GM19438 (cell line): ENCODE measurements at regions not wholly inside any gene's neighbourhood (a gene's known extent, or its start where the extent isn't known, plus 50 kb on each side); places are given as distances from the start of the nearest gene placed in this dataset.
"Not testable (repeated sequence)": the region's sequence is repeated elsewhere in the genome, so short reads cannot be mapped to it uniquely, and the experiment has no call there.

ENCODE experiments used
- ATAC-seq: cut with Tn5 transposase; IDR thresholded peaks from one replicate; pipeline ENCODE4 v1.9.1; 2021; ENCODE audit warnings: low read depth; ENCODE audit not compliant: unreplicated experiment

GRCh38 chr2:175436076-175436475, 254.6 kb upstream of the ATP5MC3 start:
- no peak for ATAC-seq

DNA sequence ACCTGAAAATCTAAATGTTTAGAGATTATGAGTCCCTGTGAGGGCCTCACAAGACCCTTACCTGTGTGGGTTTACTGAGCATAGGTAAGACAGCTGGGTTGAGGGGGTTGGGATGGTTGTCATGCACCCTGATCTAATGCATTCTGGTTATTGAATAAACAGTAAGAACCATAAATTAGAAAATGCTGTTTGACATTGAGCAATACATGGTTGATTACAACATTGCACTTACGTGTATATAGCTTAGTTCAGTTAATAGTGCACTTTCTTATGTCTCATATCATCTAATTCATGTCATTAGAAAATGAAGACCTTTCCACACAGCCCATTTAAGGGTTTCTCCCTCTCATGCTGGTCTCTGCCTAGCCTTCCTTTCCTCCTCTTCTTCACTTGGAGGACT, 253.5 kb upstream of the ATP5MC3 start:
- ATAC-seq = no peak

GRCh38 chr2:175432793-175433192, 251.3 kb upstream of the ATP5MC3 start:
- ATAC-seq = no peak

DNA sequence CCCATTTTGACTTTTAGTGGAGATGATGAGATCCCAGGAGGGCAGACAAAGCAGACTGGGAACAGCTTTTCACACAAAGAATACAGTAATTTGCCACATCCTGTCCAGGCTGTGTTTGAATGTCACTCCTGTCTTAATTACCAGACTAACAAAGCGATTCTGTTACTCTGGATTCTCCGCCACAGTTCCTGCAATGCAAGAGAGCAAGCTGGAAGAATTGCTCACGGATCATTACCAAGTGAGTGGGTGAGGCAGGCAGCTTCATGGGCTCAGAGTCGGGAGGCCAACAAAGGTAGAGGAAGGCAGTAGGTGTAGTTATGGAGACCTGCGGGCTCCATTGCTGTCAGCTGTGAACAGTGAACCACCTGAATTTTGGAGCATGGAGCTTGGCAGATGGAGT, 250.5 kb upstream of the ATP5MC3 start:
- no peak for ATAC-seq

DNA sequence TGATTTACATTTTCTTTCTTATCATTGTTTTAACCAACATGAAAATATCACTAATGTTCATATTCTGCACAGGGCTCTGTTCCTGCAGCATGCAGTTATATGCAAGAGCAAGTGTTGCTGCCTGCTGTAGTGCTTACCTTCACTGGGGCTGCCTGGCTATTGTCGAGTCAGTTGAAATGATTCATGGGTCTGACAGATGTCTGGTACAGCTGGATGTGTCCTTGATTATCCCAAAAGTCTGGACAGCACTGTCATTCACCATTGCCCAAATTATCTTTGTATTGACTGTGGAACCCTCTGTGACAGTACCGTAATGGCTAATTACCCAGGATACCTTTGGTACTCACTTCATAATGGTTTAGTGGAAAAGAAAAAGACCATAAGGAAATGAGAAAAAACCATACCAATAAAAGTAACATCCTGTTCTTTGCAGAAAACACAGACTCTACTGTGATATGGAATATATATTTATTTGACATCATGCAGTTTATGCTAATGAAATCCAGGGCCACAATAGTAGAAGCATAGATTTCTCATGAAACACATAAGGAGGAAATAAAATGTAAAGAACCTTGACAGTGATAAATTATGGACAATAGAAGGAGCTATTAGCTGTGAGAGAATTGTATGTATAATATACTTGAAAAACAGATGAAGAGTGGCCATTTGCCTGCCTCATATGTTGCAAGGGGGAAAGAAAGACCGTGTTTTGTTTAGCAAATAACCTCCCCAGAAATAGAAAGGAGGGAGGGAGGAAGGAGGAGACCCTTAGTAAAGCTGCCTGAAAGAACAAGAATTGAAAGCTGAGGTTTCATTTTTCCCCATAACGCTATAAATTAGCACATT, 249.8 kb upstream of the ATP5MC3 start:
- ATAC-seq = no peak

- ATAC-seq = no peak
These were observed 248.7 kb upstream of the ATP5MC3 start for GRCh38 chr2:175430236-175430635.

DNA sequence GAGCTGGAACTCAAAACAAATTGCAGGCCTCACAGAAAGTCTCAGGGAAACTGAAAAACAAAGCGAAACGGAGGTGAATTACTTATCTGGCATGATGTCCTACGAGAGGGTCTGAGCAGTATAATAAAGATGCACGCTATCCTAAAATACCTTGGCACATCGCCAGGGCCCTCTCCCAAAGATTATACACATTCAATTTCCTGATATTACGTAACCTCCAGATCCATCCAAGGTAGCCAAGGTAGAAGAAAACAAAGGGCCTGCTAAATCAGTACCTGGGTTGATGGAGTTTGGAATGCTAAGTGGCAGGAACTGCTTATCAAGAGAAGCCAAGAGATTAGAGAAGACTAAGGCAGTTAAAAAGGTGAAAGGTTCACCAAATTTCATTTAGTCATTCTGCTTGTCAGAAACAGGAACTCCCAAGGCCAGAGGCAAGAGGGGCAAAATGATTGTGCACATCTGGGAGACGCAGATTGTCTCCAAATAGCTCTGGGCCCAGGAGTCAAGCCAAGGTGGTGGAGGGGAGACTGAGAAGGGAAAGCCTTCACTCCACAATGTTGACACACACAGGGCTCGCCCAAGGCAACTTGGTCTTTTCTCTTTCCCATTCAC, 236.8 kb upstream of the ATP5MC3 start:
- ATAC-seq = no peak

GRCh38 chr2:175414882-175415487, 233.5 kb upstream of the ATP5MC3 start:
- no peak for ATAC-seq

DNA sequence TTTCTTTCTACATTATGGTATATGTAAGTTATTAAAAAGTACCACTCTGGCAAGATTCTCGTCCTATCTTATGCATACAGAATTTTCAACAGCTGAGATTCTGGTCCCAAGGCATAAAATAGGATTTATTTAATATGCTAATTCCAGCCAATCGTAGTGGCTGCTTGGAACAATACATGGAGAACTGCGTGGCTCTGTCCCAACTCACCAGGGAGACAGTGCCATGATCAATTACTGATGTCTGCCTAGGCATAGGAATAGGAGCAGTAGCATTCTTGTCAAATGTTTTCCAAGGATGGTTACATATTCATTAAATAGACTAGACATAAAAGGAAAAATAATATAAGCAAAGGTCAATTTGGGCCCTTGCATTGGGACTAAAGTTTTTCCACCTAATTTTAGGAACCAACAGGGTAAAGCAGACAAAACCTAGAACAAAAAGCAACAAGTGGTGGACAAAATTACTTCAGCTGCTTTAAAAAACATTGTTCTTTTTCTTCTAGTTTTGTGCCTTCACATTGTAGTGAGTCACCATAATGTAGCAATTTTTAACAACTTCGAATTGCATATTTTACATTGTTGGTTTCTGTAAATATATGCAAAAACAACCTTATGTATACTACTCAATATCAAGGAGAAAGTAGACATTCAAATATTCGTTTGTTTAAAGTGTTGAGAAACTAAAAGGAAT, 232.8 kb upstream of the ATP5MC3 start:
- ATAC-seq = no peak

GRCh38 chr2:175410941-175411340, 229.4 kb upstream of the ATP5MC3 start:
- not testable (repeated sequence) for ATAC-seq

DNA sequence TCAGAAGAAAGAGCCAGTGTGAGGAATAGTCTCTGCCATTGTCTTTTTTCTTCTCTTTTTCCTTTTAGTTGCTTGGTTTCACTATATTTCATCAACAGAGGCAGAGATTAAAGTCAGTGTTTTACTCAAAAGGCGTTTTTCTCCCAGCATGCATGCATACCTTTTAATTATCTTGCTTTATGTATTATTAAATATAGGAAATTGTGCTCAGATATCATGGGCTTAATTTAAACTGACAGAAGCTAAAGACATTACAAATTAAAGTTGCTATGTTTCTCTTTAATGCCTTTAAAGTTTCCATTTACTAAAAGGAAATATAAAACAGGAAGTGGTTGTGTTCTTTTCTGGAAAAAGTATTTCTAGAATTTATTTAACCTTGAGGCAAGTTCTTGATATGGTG, 223.3 kb upstream of the ATP5MC3 start:
- no peak for ATAC-seq

- ATAC-seq = no peak
These were observed 222.2 kb upstream of the ATP5MC3 start for GRCh38 chr2:175403599-175404221.

GRCh38 chr2:175402571-175402970, 221.1 kb upstream of the ATP5MC3 start:
- ATAC-seq = no peak

DNA sequence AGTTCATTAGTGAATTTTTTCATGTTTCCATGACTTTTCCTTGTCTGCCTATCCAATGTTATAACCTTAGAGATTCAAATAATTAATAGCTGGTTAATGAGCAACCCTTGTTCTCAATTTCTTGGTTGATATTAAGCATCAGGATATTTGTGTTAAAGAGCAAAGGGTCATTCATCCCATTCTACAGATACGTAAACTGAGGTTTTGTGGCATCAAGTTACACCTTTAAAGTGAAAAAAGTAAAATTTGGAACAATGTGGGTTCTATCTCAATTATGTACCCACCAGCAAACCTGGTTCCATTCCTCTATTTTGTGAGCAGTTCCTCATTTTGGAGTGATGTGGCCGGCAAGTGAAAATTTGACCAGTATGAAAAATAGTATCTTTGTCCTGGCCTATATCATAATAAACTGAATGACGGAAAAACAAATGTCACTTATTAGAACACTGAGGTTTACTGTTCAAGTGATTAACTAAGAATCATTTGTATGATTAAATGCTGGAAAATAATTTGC, 220.5 kb upstream of the ATP5MC3 start:
- ATAC-seq = no peak

GRCh38 chr2:175400975-175401374, 219.5 kb upstream of the ATP5MC3 start:
- no peak for ATAC-seq

- no peak for ATAC-seq
These were observed 217.8 kb upstream of the ATP5MC3 start for GRCh38 chr2:175399326-175399725.

DNA sequence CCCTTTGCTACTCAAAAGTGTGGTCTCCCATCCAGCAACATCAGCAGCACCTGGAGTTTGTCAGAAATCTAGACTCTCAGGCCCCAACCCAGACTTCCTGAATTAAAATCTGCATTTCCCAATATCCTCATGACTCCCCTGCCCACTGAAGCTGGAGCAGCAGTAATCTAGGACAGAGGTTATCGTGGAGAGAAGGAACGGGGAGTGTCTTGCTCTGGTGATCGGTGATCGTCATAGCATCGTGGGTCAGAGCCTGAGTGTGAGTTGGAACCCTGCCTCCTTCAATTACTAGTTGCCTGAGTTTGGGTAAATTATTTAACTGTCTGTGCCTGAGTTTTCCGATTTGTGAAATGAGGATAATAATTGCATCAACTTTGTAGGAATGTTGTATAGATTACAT, 217.3 kb upstream of the ATP5MC3 start:
- no peak for ATAC-seq

DNA sequence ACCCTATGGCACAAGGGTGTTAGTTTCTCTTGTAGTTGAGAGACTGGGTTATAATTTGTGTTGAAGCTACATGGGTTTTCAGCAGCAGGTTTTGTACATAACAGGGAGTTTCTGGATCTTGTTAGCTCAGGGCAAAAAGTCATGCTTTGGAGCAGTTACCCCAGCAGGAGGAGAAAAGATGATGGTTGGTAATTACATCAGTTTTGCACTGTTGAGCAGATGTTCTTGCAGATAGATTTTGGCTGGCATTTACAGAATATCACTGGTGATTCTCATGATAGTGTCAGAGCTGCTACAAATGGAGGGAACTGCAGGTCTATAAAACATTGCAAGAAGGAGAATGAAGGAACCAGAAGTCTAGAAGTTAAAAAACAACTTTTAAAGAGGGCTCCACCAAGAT, 215.2 kb upstream of the ATP5MC3 start:
- ATAC-seq = no peak

DNA sequence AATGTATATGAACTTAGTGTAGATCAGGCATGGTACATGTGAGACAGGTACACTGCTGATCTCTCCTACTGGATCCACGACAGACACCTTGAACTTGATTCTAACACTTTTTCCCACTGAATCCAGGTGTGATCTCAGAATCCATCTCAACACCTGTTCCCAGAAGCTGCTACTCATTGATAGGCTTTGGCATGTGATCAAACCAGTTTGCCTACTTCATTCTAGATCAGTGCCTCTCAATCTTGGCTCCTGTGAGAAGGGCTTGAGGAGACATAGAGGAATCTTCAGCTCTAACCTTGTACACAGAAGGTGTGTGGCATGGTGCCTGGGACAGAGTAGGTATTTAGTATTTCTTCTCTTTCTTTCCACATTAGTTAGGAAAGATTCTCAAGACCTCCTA, 212.3 kb upstream of the ATP5MC3 start:
- no peak for ATAC-seq

DNA sequence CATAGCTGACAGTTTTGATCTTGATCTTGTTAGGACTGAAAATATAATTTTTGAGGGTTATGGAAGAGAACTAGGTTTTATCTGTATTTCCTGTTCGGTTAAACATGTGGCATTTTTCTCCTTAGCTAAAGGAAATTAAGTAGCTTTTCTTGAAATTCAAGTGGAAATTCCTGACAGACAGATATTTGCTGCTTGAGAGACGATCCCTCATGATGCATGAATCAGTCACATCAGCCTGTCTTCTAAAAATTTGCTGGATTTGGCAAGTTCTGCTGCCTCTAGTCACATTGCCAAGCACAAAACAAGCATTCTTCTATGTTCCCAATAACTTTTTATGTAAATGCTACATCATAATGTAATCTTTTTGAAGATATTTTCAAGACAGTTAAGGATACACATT, 201.8 kb upstream of the ATP5MC3 start:
- no peak for ATAC-seq

DNA sequence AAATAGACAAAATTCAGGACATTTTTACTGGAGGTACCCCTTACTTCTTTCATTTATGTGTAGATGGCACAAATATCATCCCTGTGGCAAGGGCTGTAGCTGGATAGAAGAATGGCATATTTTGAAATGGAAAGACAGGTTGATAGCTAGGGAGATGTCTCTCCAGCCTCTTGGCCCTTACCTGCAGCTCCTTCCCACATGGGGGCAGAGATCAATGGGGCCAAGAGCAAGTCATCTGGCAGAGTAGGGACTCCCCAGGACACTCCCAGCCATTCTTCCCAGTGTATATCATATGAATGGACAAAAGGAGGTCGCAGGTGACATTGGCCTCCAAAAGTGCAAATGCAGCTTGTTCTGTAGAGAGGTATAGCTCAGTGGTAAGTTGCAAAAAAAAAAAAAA, 192.2 kb upstream of the ATP5MC3 start:
- no peak for ATAC-seq
